Neural progenitor cell (in vitro differentiated cells): ENCODE measurements at regions not wholly inside any gene's neighbourhood (a gene's known extent, or its start where the extent isn't known, plus 50 kb on each side); places are given as distances from the start of the nearest gene placed in this dataset.

Experiments
- DNase-seq: peaks from one replicate; pipeline ENCODE4 v3.0.0-alpha.2; 2016; ENCODE audit warnings: low spot score
- H2AFZ ChIP-seq: fragments of 200-600 bp; sonication (generic); replicated peaks from 2 replicates; pipeline ENCODE4 v1.6.1; 2016; ENCODE audit warnings: antibody characterized with exemption
- H3F3A ChIP-seq: fragments of 200-600 bp; sonication (generic); 2 replicates; pipeline ENCODE4 v1.6.1; 2016; ENCODE audit warnings: antibody characterized with exemption, low read depth
- H3K27ac ChIP-seq: fragments of 200-600 bp; sonication (generic); 2 replicates; pipeline ENCODE4 v1.5.1; 2016; ENCODE audit warnings: mild to moderate bottlenecking
- H3K27me3 ChIP-seq: fragments of 200-600 bp; sonication (generic); 2 replicates; pipeline ENCODE4 v1.6.1; 2016; ENCODE audit warnings: mild to moderate bottlenecking, moderate library complexity
- H3K36me3 ChIP-seq: fragments of 200-600 bp; sonication (generic); 2 replicates; pipeline ENCODE4 v1.5.1; 2016
- H3K4me1 ChIP-seq: fragments of 200-600 bp; sonication (generic); 2 replicates; pipeline ENCODE4 v1.6.1; 2016; ENCODE audit warnings: mixed run types
- H3K4me2 ChIP-seq: fragments of 200-600 bp; sonication (generic); 2 replicates; pipeline ENCODE4 v1.6.1; 2016
- H3K4me3 ChIP-seq: fragments of 200-600 bp; sonication (generic); 2 replicates; pipeline ENCODE4 v1.5.1; 2016
- H3K79me2 ChIP-seq: fragments of 200-600 bp; sonication (generic); 2 replicates; pipeline ENCODE4 v1.6.1; 2016; ENCODE audit warnings: low read depth
- H3K9ac ChIP-seq: fragments of 200-600 bp; sonication (generic); 2 replicates; pipeline ENCODE4 v1.6.1; 2016
- H3K9me3 ChIP-seq: fragments of 200-600 bp; sonication (generic); 2 replicates; pipeline ENCODE4 v1.5.1; 2016; ENCODE audit warnings: low read depth
- H4K20me1 ChIP-seq: fragments of 200-600 bp; sonication (generic); 2 replicates; pipeline ENCODE4 v1.6.1; 2016; ENCODE audit warnings: low read depth
- H3K27ac Mint-ChIP-seq: 3 replicates; pipeline ENCODE4 v1.8.0; 2021; ENCODE audit warnings: mixed read lengths
- H3K27me3 Mint-ChIP-seq: 2 replicates; pipeline ENCODE4 v1.8.0; 2022; ENCODE audit warnings: low read depth, mild to moderate bottlenecking, inconsistent platforms, moderate library complexity, mixed read lengths; ENCODE audit not compliant: insufficient read depth
- H3K36me3 Mint-ChIP-seq: 3 replicates; pipeline ENCODE4 v1.8.0; 2021; ENCODE audit warnings: mixed read lengths
- H3K4me1 Mint-ChIP-seq: 3 replicates; pipeline ENCODE4 v1.8.0; 2021; ENCODE audit warnings: mixed read lengths
- H3K4me3 Mint-ChIP-seq: 3 replicates; pipeline ENCODE4 v1.8.0; 2021; ENCODE audit warnings: mild to moderate bottlenecking, moderate library complexity, mixed read lengths
- H3K9me3 Mint-ChIP-seq: 3 replicates; pipeline ENCODE4 v1.8.0; 2020; ENCODE audit warnings: mixed read lengths
- EZH2 ChIP-seq: fragments of 200-600 bp; sonication (generic); IDR thresholded peaks from 2 replicates; pipeline ENCODE4 v1.6.1; 2017; ENCODE audit warnings: antibody characterized with exemption, mild to moderate bottlenecking, moderate library complexity
- EZH2phosphoT487 ChIP-seq: fragments of 200-600 bp; sonication (generic); IDR thresholded peaks from 2 replicates; pipeline ENCODE4 v1.6.1; 2017; ENCODE audit warnings: antibody characterized with exemption
- TF ChIP-seq, protein P1 (sequence below): fragments of 200-600 bp; sonication (generic); IDR thresholded peaks from 2 replicates; pipeline ENCODE4 v1.5.1; 2017; ENCODE audit warnings: antibody characterized with exemption, mild to moderate bottlenecking

DNA sequence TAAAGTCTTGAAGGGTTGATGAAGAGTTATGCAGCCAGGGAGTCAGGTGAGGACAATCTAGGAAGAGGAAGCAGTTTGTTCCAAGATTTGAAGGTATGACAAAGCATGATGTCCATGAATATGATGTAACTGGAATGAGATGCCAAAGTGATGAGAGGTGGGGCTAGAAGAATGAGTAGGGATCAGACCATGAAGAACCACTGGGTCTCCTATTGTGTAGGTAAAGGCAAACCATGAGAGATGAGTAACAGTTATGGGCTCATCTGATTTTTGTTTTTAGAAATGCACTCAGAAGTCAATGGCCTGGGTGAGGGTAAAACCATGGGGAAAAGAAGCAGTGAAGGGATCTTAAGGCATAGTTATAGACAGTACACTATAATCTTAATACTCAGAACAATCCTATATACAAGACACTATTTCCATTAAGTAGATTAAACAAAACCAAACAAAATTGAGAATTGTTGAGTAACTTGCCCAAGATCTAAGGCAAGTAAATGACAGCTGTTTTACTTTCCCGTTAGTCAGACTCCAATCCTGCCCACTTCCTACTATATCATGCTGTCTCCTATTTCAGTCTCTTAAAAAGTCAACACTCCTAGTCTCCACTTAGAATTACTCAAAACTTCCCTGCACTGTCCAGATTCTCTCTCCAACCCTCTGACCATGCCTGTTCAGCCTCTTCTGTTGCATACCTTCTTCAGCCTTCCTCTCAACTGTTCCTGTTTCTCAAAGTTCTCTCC, 393.8 kb upstream of the MEF2C start:
- Histone ChIP-seq H3K4me3 (no peak overlapping the region), H2AFZ (no peak overlapping the region), H3K9ac (no peak overlapping the region), H3F3A (no peaks in the 10 kb centered on the region), H3K4me2 (no peak overlapping the region), H4K20me1 (no peaks in the 10 kb centered on the region), H3K27me3 (no peaks in the 10 kb centered on the region), H3K79me2 (no peaks in the 10 kb centered on the region), H3K9me3 (no peaks in the 10 kb centered on the region), H3K4me1 (peaks cover 11% of the 10 kb centered on the region), H3K27ac (no peak overlapping the region), H3K36me3 (no peaks in the 10 kb centered on the region)
- no peak for TF ChIP-seq EZH2
- TF ChIP-seq, protein P1, sequence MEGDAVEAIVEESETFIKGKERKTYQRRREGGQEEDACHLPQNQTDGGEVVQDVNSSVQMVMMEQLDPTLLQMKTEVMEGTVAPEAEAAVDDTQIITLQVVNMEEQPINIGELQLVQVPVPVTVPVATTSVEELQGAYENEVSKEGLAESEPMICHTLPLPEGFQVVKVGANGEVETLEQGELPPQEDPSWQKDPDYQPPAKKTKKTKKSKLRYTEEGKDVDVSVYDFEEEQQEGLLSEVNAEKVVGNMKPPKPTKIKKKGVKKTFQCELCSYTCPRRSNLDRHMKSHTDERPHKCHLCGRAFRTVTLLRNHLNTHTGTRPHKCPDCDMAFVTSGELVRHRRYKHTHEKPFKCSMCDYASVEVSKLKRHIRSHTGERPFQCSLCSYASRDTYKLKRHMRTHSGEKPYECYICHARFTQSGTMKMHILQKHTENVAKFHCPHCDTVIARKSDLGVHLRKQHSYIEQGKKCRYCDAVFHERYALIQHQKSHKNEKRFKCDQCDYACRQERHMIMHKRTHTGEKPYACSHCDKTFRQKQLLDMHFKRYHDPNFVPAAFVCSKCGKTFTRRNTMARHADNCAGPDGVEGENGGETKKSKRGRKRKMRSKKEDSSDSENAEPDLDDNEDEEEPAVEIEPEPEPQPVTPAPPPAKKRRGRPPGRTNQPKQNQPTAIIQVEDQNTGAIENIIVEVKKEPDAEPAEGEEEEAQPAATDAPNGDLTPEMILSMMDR, result no peak
- no peak for TF ChIP-seq EZH2phosphoT487
- Mint-ChIP-seq H3K4me1 (peaks cover 18% of the 10 kb centered on the region), H3K36me3 (no peaks in the 10 kb centered on the region), H3K27me3 (peaks cover 4% of the 10 kb centered on the region), H3K9me3 (no peaks in the 10 kb centered on the region), H3K4me3 (no peak overlapping the region), H3K27ac (no peak overlapping the region)
- no peak for DNase-seq

DNA sequence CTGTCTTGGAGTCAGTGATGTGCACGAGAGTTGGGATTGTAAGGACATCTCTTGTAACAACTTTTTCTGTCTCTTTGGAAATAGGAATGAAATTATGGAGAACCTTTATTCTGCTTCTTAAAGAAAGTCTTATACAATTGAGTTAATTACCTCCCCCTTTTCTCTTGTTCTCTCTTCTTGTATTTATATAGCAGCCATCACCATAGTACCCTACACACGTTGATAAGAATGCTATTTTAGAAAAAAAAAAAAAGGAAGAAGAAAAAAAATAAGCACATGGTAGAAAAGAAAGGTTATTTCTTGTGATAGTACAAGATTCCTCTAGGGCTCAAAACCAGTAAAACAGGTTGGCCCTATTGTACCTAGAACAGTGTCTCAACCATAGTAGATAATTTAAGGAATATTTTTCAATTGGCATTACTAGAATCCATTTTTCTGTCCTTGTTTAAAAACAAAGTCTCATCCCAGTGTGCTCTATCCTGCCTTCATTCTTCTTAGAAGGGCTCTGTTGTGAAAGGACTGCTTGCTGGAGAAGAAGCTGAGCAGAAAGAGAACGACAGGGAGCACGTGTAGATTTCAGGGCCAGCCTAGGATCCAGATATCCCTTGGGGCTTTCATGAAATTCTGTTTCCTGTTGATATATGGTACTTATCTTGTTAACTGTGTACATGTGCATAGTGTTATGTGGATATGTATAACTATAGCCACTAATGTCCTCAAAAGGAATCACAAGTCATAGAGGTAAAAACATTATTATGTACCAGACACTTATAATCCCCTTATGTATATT, 392.3 kb upstream of the MEF2C start:
- no peak overlapping the region for H2AFZ ChIP-seq
- Mint-ChIP-seq H3K4me1 (peaks cover 4% of the 10 kb centered on the region), H3K36me3 (no peaks in the 10 kb centered on the region), H3K27me3 (peaks cover 6% of the 10 kb centered on the region), H3K27ac (no peak overlapping the region), H3K4me3 (no peak overlapping the region), H3K9me3 (no peaks in the 10 kb centered on the region)
- no peaks in the 10 kb centered on the region for H4K20me1 ChIP-seq
- DNase-seq, result no peak
- H3K9me3 ChIP-seq, result no peaks in the 10 kb centered on the region
- no peaks in the 10 kb centered on the region for H3K79me2 ChIP-seq
- TF ChIP-seq EZH2 (no peak), EZH2phosphoT487 (no peak)
- TF ChIP-seq, protein P1, result no peak
- H3K4me3 ChIP-seq, result no peak overlapping the region
- peaks cover 3% of the 10 kb centered on the region for H3K4me1 ChIP-seq
- no peaks in the 10 kb centered on the region for H3K36me3 ChIP-seq
- no peaks in the 10 kb centered on the region for H3F3A ChIP-seq
- no peak overlapping the region for H3K9ac ChIP-seq
- no peaks in the 10 kb centered on the region for H3K27me3 ChIP-seq
- H3K27ac ChIP-seq, result no peak overlapping the region
- no peak overlapping the region for H3K4me2 ChIP-seq

- Histone ChIP-seq H3K27me3 (no peaks in the 10 kb centered on the region), H3K36me3 (no peaks in the 10 kb centered on the region), H2AFZ (no peak overlapping the region), H3K9me3 (no peaks in the 10 kb centered on the region), H3K4me3 (no peak overlapping the region), H3K79me2 (no peaks in the 10 kb centered on the region), H3K4me2 (no peak overlapping the region), H3K4me1 (no peaks in the 10 kb centered on the region), H4K20me1 (no peaks in the 10 kb centered on the region), H3K27ac (no peak overlapping the region), H3K9ac (no peak overlapping the region), H3F3A (no peaks in the 10 kb centered on the region)
- no peak for DNase-seq
- Mint-ChIP-seq H3K9me3 (no peaks in the 10 kb centered on the region), H3K27ac (no peak overlapping the region), H3K36me3 (no peaks in the 10 kb centered on the region), H3K4me1 (peaks cover 2% of the 10 kb centered on the region), H3K27me3 (peaks cover 4% of the 10 kb centered on the region), H3K4me3 (no peak overlapping the region)
- TF ChIP-seq EZH2phosphoT487, result no peak
- TF ChIP-seq, protein P1, result no peak
- TF ChIP-seq EZH2, result no peak
These were observed 390.3 kb upstream of the MEF2C start for GRCh38 chr5:89273289-89273688.
